M059J (cell line): ENCODE measurements at regions not wholly inside any gene's neighbourhood (a gene's known extent, or its start where the extent isn't known, plus 50 kb on each side); places are given as distances from the start of the nearest gene placed in this dataset.
A peak's percentile ranks its signal among the peaks of the same experiment; 100 is the strongest.

Source experiments
- DNase-seq: peaks from one replicate; pipeline ENCODE4 v3.0.0-alpha.2; 2012; ENCODE audit warnings: low read depth

DNA sequence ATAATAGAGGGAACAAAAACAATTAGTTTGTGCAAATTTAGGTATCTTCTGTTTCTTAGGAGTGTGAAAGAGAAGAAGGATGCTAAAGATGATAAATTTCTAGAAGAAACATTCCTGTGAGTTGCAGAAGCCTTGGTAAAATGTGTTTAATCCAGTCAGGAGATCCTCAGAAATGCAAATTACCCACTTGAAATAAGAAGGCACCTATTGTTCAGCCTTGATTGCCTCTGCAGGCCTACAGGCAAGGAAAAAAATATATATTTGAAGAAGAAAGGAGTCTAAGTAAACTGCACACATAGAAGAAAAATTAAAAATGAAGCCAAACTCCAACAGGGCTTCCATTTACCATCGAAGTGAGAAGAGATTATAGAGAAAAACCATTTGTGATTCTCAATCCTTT, 51.0 kb upstream of the LHX8 start:
- no peak for DNase-seq

DNA sequence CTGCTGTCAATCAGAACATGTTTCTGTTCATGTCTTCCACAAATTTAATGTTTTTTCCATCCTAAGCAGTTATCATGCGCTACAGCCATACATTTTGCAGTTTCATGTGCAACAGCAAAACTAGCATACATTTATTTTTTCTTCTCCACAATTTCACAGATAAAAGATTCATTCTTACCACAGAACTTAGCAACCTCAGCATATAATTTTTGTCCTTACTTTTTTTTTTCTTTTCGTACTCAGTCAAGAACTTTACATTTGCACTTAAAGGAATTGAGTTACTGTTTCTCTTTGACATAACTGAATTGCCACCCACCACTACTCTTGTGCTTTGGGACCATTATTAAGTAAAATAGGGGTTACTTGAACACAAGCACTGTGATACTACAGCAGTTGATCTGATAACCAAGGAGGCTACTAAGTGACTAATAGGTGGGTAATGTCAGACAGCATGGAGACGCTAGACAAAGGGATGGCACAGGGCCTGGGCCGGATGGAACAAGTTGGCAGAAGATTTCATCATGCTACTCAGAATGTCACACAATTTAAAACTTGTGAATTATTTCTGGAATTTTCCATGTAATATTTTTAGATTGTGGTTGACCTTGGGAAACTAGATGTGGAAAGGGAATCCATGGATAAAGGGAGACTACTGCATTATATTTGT, 50.2 kb upstream of the LHX8 start:
- DNase-seq: peak; percentile 85
